OCI-LY1 (cell line): ENCODE measurements at regions not wholly inside any gene's neighbourhood (a gene's known extent, or its start where the extent isn't known, plus 50 kb on each side); places are given as distances from the start of the nearest gene placed in this dataset.

Experiments
- H2AFZ ChIP-seq: fragments of 200-600 bp; sonication (generic), shearing (Covaris generic); 2 replicates; pipeline ENCODE4 v1.6.0; 2014; ENCODE audit warnings: antibody characterized with exemption, mild to moderate bottlenecking, low read length
- H3F3A ChIP-seq: fragments of 200-600 bp; sonication (generic), shearing (Covaris generic); 2 replicates; pipeline ENCODE4 v1.6.0; 2014; ENCODE audit warnings: mild to moderate bottlenecking, antibody characterized with exemption, low read length, moderate library complexity; ENCODE audit not compliant: insufficient read depth
- H3K27ac ChIP-seq: fragments of 200-600 bp; sonication (generic); 2 replicates; pipeline ENCODE4 v1.5.1; 2014; ENCODE audit warnings: low read length, mixed run types, mild to moderate bottlenecking, low read depth; ENCODE audit not compliant: poor library complexity, severe bottlenecking
- H3K27me3 ChIP-seq: fragments of 200-600 bp; sonication (generic); 2 replicates; pipeline ENCODE4 v1.6.0; 2014; ENCODE audit warnings: antibody characterized with exemption, mild to moderate bottlenecking, low read length, moderate library complexity; ENCODE audit not compliant: insufficient read depth
- H3K36me3 ChIP-seq: fragments of 200-600 bp; sonication (generic); 2 replicates; pipeline ENCODE4 v1.6.1; 2014; ENCODE audit warnings: mild to moderate bottlenecking, antibody characterized with exemption, low read length, moderate library complexity, mixed read lengths; ENCODE audit not compliant: insufficient read depth
- H3K4me1 ChIP-seq: fragments of 200-600 bp; sonication (generic); 2 replicates; pipeline ENCODE4 v1.5.1; 2014; ENCODE audit warnings: mild to moderate bottlenecking, low read length, moderate library complexity; ENCODE audit not compliant: insufficient read depth, severe bottlenecking
- H3K4me2 ChIP-seq: fragments of 200-600 bp; sonication (generic), shearing (Covaris generic); 2 replicates; pipeline ENCODE4 v1.6.1; 2014; ENCODE audit warnings: low read length
- H3K4me3 ChIP-seq: fragments of 200-600 bp; sonication (generic); 2 replicates; pipeline ENCODE4 v1.5.1; 2014; ENCODE audit warnings: low read length, low read depth, mild to moderate bottlenecking, mixed read lengths; ENCODE audit not compliant: poor library complexity, severe bottlenecking
- H3K79me2 ChIP-seq: fragments of 200-600 bp; shearing (Covaris generic); 2 replicates; pipeline ENCODE4 v1.6.1; 2016; ENCODE audit warnings: mixed run types, low read length, mixed read lengths; ENCODE audit not compliant: insufficient read depth
- H3K9ac ChIP-seq: fragments of 200-600 bp; sonication (generic), shearing (Covaris generic); 2 replicates; pipeline ENCODE4 v1.6.1; 2014; ENCODE audit warnings: mild to moderate bottlenecking, low read length, mixed read lengths
- H3K9me2 ChIP-seq: fragments of 200-600 bp; sonication (generic), shearing (Covaris generic); 2 replicates; pipeline ENCODE4 v1.6.1; 2014; ENCODE audit warnings: low read depth, mild to moderate bottlenecking, low read length, mixed read lengths
- H3K9me3 ChIP-seq: fragments of 200-600 bp; shearing (Covaris generic); 2 replicates; pipeline ENCODE4 v1.6.1; 2014; ENCODE audit warnings: low read length, mixed read lengths
- H4K20me1 ChIP-seq: fragments of 200-600 bp; sonication (generic), shearing (Covaris generic); 2 replicates; pipeline ENCODE4 v1.6.0; 2016; ENCODE audit warnings: mild to moderate bottlenecking, low read length; ENCODE audit not compliant: insufficient read depth
- CTCF ChIP-seq: fragments of 200-600 bp; sonication (generic), shearing (Covaris generic); IDR thresholded peaks from 2 replicates; pipeline ENCODE4 v1.5.1; 2017; ENCODE audit warnings: mild to moderate bottlenecking, antibody characterized with exemption, low read length, moderate library complexity, mixed read lengths
- EZH2 ChIP-seq: fragments of 200-600 bp; sonication (generic), shearing (Covaris generic); IDR thresholded peaks from 2 replicates; pipeline ENCODE4 v1.8.0; 2017; ENCODE audit warnings: borderline replicate concordance, mixed run types, mild to moderate bottlenecking, antibody characterized with exemption, low read length, moderate library complexity, mixed read lengths

GRCh38 chr12:123083661-123084571 lies 67.0 kb downstream of the PITPNM2 start:
- Histone ChIP-seq H3K4me1 (peaks cover 98% of the 10 kb centered on the region), H3K4me3 (peak overlapping the region; percentile 33), H3K9me3 (no peaks in the 10 kb centered on the region), H2AFZ (no peak overlapping the region), H3K9ac (peak overlapping the region; percentile 65), H3K79me2 (peaks cover 10% of the 10 kb centered on the region; the same call in 1 of the 2 replicates), H3K27me3 (no peaks in the 10 kb centered on the region), H3K27ac (peak overlapping the region; percentile 93), H3F3A (no peaks in the 10 kb centered on the region), H3K36me3 (peaks cover 4% of the 10 kb centered on the region; the same call in 1 of the 2 replicates), H3K4me2 (peak overlapping the region; percentile 66), H4K20me1 (no peaks in the 10 kb centered on the region), H3K9me2 (no peaks in the 10 kb centered on the region)
- no peak for TF ChIP-seq EZH2
- no peak for TF ChIP-seq CTCF

GRCh38 chr12:123080634-123081033 lies 70.3 kb downstream of the PITPNM2 start:
- Histone ChIP-seq H3K4me1 (peaks cover 98% of the 10 kb centered on the region), H3K27ac (peak overlapping the region; percentile 93), H3K4me3 (no peak overlapping the region), H3K9me3 (no peaks in the 10 kb centered on the region), H3K79me2 (0 out of 2 replicates have a peak, but pooled peaks cover 4% of the 10 kb centered on the region), H3K4me2 (peak overlapping the region; percentile 31; the same call in 1 of the 2 replicates), H3F3A (0 out of 2 replicates have a peak, but pooled peaks cover 6% of the 10 kb centered on the region), H4K20me1 (no peaks in the 10 kb centered on the region), H3K36me3 (peaks cover 4% of the 10 kb centered on the region; the same call in 1 of the 2 replicates), H3K9me2 (no peaks in the 10 kb centered on the region), H3K9ac (peak overlapping the region; percentile 53; the same call in 1 of the 2 replicates), H2AFZ (no peak overlapping the region), H3K27me3 (no peaks in the 10 kb centered on the region)
- TF ChIP-seq EZH2 (no peak), CTCF (no peak)

- no peaks in the 10 kb centered on the region for H3K9me2 ChIP-seq
- peaks cover 98% of the 10 kb centered on the region for H3K4me1 ChIP-seq
- no peak overlapping the region for H3K4me2 ChIP-seq
- H3F3A ChIP-seq = 0 out of 2 replicates have a peak, but pooled peaks cover 6% of the 10 kb centered on the region
- H3K27ac ChIP-seq = peak overlapping the region; percentile 93
- H2AFZ ChIP-seq = no peak overlapping the region
- H4K20me1 ChIP-seq = no peaks in the 10 kb centered on the region
- no peak overlapping the region for H3K4me3 ChIP-seq
- H3K79me2 ChIP-seq = peaks cover 20% of the 10 kb centered on the region
- H3K9me3 ChIP-seq = no peaks in the 10 kb centered on the region
- no peaks in the 10 kb centered on the region for H3K27me3 ChIP-seq
- peaks cover 9% of the 10 kb centered on the region; the same call in 1 of the 2 replicates for H3K36me3 ChIP-seq
- no peak overlapping the region; the same call in 1 of the 2 replicates for H3K9ac ChIP-seq
- TF ChIP-seq CTCF (no peak), EZH2 (no peak)
Observed at GRCh38 chr12:123078531-123079155, 72.2 kb downstream of the PITPNM2 start.
